H1 (cell line): ENCODE measurements at regions not wholly inside any gene's neighbourhood (a gene's known extent, or its start where the extent isn't known, plus 50 kb on each side); places are given as distances from the start of the nearest gene placed in this dataset.

Source experiments
- ASH2L ChIP-seq: fragments of 200-600, 300-600 bp; sonication (generic); IDR thresholded peaks from one replicate; pipeline ENCODE4 v1.7.1; 2017; ENCODE audit warnings: low read length
- BCL11A ChIP-seq, 2 experiments: IDR thresholded peaks; one replicate each; pipeline ENCODE4 v1.6.1; 2011; ENCODE audit warnings: low read depth in 2 of 2, low read length in 2 of 2, mild to moderate bottlenecking in 2 of 2
- CTBP2 ChIP-seq: IDR thresholded peaks from 2 replicates; pipeline ENCODE4 v1.7.0; 2011; ENCODE audit warnings: borderline replicate concordance, mild to moderate bottlenecking, moderate library complexity, mixed read lengths, low read length; ENCODE audit not compliant: insufficient read depth, insufficient read length
- EGR1 ChIP-seq: IDR thresholded peaks from 2 replicates; pipeline ENCODE4 v1.6.1; 2011; ENCODE audit warnings: low read depth, low read length, borderline replicate concordance
- EZH2 ChIP-seq: fragments of 200-600 bp; sonication (generic); IDR thresholded peaks from 2 replicates; pipeline ENCODE4 v1.7.1; 2012; ENCODE audit warnings: low read depth, mild to moderate bottlenecking, moderate library complexity, low read length, inconsistent platforms; ENCODE audit not compliant: severe bottlenecking
- GTF2F1 ChIP-seq: IDR thresholded peaks from 2 replicates; pipeline ENCODE4 v1.6.1; 2012; ENCODE audit warnings: low read depth, low read length, improper control_type of control experiment, borderline replicate concordance
- HDAC6 ChIP-seq: IDR thresholded peaks from one replicate; pipeline ENCODE4 v1.7.1; 2012; ENCODE audit warnings: low read depth, mild to moderate bottlenecking, inconsistent platforms, low read length, moderate library complexity
- POLR2AphosphoS5 ChIP-seq: IDR thresholded peaks from 2 replicates; pipeline ENCODE4 v1.6.1; 2011; ENCODE audit warnings: low read depth, low read length
- RBBP5 ChIP-seq: IDR thresholded peaks from 2 replicates; pipeline ENCODE4 v1.7.1; 2012; ENCODE audit warnings: low read depth, mild to moderate bottlenecking, inconsistent platforms, low read length, moderate library complexity, borderline replicate concordance
- RFX5 ChIP-seq: IDR thresholded peaks from 2 replicates; pipeline ENCODE4 v1.6.1; 2011; ENCODE audit warnings: low read depth, low read length, improper control_type of control experiment, borderline replicate concordance
- RNF2 ChIP-seq: fragments of 200-900, 300-1000 bp; sonication (generic); IDR thresholded peaks from 2 replicates; pipeline ENCODE4 v1.7.1; 2016; ENCODE audit warnings: borderline replicate concordance, low read depth, mild to moderate bottlenecking, antibody characterized with exemption, low read length; ENCODE audit not compliant: poor library complexity, severe bottlenecking; ENCODE audit errors: missing control alignments
- SP4 ChIP-seq: IDR thresholded peaks from 2 replicates; pipeline ENCODE4 v1.6.1; 2012; ENCODE audit warnings: low read length, inconsistent platforms
- SRF ChIP-seq: IDR thresholded peaks from 2 replicates; pipeline ENCODE4 v1.6.1; 2011; ENCODE audit warnings: mild to moderate bottlenecking, low read depth, low read length, moderate library complexity
- TAF1 ChIP-seq: IDR thresholded peaks from 2 replicates; pipeline ENCODE4 v1.6.1; 2011; ENCODE audit warnings: mild to moderate bottlenecking, low read depth, low read length
- TBP ChIP-seq: IDR thresholded peaks from 2 replicates; pipeline ENCODE4 v1.6.1; 2011; ENCODE audit warnings: low read depth, low read length, improper control_type of control experiment
- TCF12 ChIP-seq: IDR thresholded peaks from 2 replicates; pipeline ENCODE4 v1.6.1; 2011; ENCODE audit warnings: low read depth, mild to moderate bottlenecking, low read length
- ZNF274 ChIP-seq: IDR thresholded peaks from 2 replicates; pipeline ENCODE4 v1.7.0; 2012; ENCODE audit warnings: low read length, borderline replicate concordance; ENCODE audit errors: extremely low read depth
- TF ChIP-seq, protein P1 (sequence below): IDR thresholded peaks from 2 replicates; pipeline ENCODE4 v1.6.1; 2012; ENCODE audit warnings: inconsistent platforms

DNA sequence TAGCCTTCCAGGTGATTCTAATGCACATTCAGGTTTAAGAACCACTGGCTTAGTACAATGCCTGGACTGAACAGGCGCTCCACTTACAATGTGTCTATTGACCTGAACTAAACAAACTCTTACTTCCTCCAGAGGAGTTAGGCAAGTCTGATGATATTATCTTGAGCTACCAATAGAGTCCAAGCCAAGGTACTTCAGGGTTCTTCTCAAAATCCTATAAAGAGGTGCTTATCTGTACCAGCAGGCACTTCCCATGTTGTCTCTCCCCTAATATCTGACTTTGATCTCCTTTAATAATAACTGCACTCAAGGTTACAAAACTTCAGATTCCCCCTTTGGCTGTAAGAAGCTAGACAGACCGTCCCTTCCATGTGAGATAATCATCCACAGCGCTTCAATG, 157.0 kb upstream of the SVIL start (continued):
- TF ChIP-seq ZNF274, result no peak
- no peak for TF ChIP-seq EGR1
- TF ChIP-seq ASH2L, result no peak
- no peak for TF ChIP-seq BCL11A (IDR thresholded peaks at IDR 0.05; ENCODE audit: low read depth in 2 of 2, low read length in 2 of 2)
- TF ChIP-seq EZH2, result no peak
- no peak for TF ChIP-seq RFX5
- TF ChIP-seq, protein P1, sequence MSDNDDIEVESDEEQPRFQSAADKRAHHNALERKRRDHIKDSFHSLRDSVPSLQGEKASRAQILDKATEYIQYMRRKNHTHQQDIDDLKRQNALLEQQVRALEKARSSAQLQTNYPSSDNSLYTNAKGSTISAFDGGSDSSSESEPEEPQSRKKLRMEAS, result no peak
- no peak for TF ChIP-seq CTBP2
- no peak for TF ChIP-seq GTF2F1
- TF ChIP-seq SRF, result no peak
- TF ChIP-seq RNF2, result no peak
- TF ChIP-seq TAF1, result no peak
- TF ChIP-seq TCF12, result no peak
- no peak for TF ChIP-seq HDAC6
- TF ChIP-seq SP4, result no peak
- no peak for TF ChIP-seq RBBP5
- no peak for TF ChIP-seq POLR2AphosphoS5
- no peak for TF ChIP-seq TBP
